ENCODE measurements at regions not wholly inside any gene's neighbourhood (a gene's known extent, or its start where the extent isn't known, plus 50 kb on each side); places are given as distances from the start of the nearest gene placed in this dataset.

DNA sequence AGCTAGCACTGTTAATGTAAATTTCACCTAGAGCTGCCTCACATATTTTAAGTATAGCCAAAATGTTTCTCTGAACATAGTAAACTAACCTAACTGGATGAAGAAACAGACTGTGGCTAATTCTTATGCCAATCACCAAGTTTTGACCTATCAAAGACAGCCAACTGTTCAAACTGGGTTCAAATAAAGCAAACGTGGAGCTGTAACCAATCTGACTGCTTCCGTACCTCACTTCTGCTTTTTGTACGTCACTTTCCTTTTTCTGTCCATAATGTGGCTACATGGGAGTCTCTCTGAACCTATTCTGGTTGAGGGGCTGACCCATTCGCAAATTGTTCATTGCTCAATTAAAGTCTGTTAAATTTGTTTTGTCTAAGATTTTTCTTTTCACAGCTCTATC, 66.3 kb upstream of the ETV1 start:
- Histone ChIP-seq H3K4me3 (ENCODE audit: low read length) (no peak overlapping the region), H3K9me3 (ENCODE audit: low read length) (no peaks in the 10 kb centered on the region), H3K4me2 (ENCODE audit: low read depth, low read length, poor library complexity, severe bottlenecking) (no peak overlapping the region), H3K9ac (ENCODE audit: low read length) (no peak overlapping the region), H2AFZ (ENCODE audit: low read length) (peak overlapping the region; percentile 79; the same call in 1 of the 2 replicates), H3K27ac (ENCODE audit: low read length) (no peak overlapping the region), H3K4me1 (ENCODE audit: low read length) (no peaks in the 10 kb centered on the region), H4K20me1 (ENCODE audit: insufficient read depth, low read depth, low read length) (no peaks in the 10 kb centered on the region), H3K79me2 (ENCODE audit: low read length) (no peaks in the 10 kb centered on the region), H3K36me3 (ENCODE audit: insufficient read depth, low read length) (no peaks in the 10 kb centered on the region), H3K27me3 (ENCODE audit: low read length) (no peaks in the 10 kb centered on the region), H3K9me2 (replicated peaks; ENCODE audit: insufficient read depth, low read length) (no peaks in the 10 kb centered on the region)
- DNase-seq, result no peak

DNA sequence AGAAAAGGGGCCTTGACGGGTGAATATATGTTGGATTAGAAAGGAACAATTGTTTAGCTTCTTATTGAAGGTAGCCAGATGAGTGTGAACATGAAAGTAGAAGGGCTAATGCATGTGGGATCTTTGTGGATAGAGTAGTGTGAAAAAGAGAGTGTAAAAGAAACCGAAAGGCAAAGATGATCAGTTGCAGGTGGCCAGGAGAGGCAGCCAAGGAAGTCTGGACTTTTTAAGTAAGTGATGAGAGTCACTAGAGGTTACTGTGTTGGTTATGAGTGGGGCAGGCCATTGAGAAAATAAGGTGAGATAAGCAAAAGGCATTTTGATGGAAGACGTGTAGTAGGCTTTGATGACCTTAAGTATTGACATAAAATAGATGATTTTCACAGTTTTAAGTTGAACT, 64.7 kb upstream of the ETV1 start:
- Histone ChIP-seq H4K20me1 (ENCODE audit: insufficient read depth, low read depth, low read length) (no peaks in the 10 kb centered on the region), H3K4me3 (ENCODE audit: low read length) (no peak overlapping the region), H3K36me3 (ENCODE audit: insufficient read depth, low read length) (no peaks in the 10 kb centered on the region), H3K9me2 (replicated peaks; ENCODE audit: insufficient read depth, low read length) (no peaks in the 10 kb centered on the region), H3K79me2 (ENCODE audit: low read length) (no peaks in the 10 kb centered on the region), H3K27me3 (ENCODE audit: low read length) (no peaks in the 10 kb centered on the region), H2AFZ (ENCODE audit: low read length) (no peak overlapping the region), H3K4me1 (ENCODE audit: low read length) (no peaks in the 10 kb centered on the region), H3K9me3 (ENCODE audit: low read length) (no peaks in the 10 kb centered on the region), H3K9ac (ENCODE audit: low read length) (no peak overlapping the region), H3K27ac (ENCODE audit: low read length) (no peak overlapping the region), H3K4me2 (ENCODE audit: low read depth, low read length, poor library complexity, severe bottlenecking) (no peak overlapping the region)
- no peak for DNase-seq

DNA sequence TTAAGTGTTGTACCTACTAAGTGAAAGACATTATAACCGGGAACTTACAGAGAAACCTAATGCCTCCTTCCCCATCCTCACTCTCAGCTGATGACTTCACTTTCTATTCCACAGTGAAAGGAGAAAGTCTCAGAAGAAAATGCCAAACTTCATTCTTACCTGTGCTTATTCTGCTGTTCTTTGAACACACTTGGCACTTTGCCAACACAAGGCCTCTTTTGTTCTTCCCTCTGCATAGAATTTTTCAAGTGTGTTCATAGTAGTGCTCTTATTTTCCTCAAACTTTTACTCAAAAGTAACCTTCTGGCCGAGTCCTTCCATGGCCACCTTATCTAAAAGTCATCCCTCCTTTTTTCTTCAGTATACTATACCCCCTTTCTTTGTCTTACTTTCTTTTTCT, 59.4 kb upstream of the ETV1 start:
- Histone ChIP-seq H3K27ac (ENCODE audit: low read length) (no peak overlapping the region), H3K4me1 (ENCODE audit: low read length) (no peaks in the 10 kb centered on the region), H2AFZ (ENCODE audit: low read length) (no peak overlapping the region), H3K36me3 (ENCODE audit: insufficient read depth, low read length) (no peaks in the 10 kb centered on the region), H3K9me3 (ENCODE audit: low read length) (no peaks in the 10 kb centered on the region), H4K20me1 (ENCODE audit: insufficient read depth, low read depth, low read length) (no peaks in the 10 kb centered on the region), H3K9ac (ENCODE audit: low read length) (no peak overlapping the region), H3K9me2 (replicated peaks; ENCODE audit: insufficient read depth, low read length) (0 out of 2 replicates have a peak, but pooled peaks cover 3% of the 10 kb centered on the region), H3K27me3 (ENCODE audit: low read length) (no peaks in the 10 kb centered on the region), H3K4me3 (ENCODE audit: low read length) (no peak overlapping the region), H3K4me2 (ENCODE audit: low read depth, low read length, poor library complexity, severe bottlenecking) (no peak overlapping the region), H3K79me2 (ENCODE audit: low read length) (no peaks in the 10 kb centered on the region)
- DNase-seq, result no peak

DNA sequence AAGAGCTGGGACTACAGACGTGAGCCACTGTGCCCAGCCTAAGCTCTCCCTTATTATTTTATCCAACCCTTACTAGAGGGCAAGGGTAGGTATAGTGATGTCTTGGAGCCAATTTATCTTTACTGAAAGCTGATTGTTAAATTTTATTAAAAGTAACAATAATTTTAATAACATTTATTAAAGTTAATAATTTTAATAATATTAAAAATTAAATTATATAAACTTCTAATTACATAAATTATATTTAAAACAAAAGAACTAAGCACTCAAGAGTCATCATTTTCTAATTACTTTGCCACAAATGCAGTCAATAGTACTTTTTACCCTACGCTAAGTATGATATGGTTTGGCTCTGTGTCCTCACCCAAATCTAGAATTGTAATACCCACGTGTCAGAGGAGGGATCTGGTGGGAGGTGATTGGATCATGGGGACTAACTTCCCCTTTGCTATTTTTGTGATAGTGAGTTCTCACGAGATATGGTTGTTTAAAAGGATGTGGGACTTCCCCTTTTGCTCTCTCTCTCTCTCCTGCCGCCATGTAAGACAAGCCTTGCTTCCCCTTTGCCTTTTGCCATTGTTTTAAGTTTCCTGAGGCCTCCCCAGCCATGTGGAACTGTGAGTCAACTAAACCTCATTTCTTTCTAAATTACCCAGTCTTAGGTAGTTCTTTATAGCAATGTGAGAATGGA, 58.4 kb upstream of the ETV1 start:
- Histone ChIP-seq H3K4me1 (ENCODE audit: low read length) (no peaks in the 10 kb centered on the region), H3K79me2 (ENCODE audit: low read length) (no peaks in the 10 kb centered on the region), H3K27ac (ENCODE audit: low read length) (no peak overlapping the region), H3K4me2 (ENCODE audit: low read depth, low read length, poor library complexity, severe bottlenecking) (no peak overlapping the region), H3K9ac (ENCODE audit: low read length) (no peak overlapping the region), H3K4me3 (ENCODE audit: low read length) (no peak overlapping the region), H3K36me3 (ENCODE audit: insufficient read depth, low read length) (no peaks in the 10 kb centered on the region), H3K9me2 (replicated peaks; ENCODE audit: insufficient read depth, low read length) (0 out of 2 replicates have a peak, but pooled peaks cover 3% of the 10 kb centered on the region), H4K20me1 (ENCODE audit: insufficient read depth, low read depth, low read length) (no peaks in the 10 kb centered on the region), H3K9me3 (ENCODE audit: low read length) (no peaks in the 10 kb centered on the region), H2AFZ (ENCODE audit: low read length) (no peak overlapping the region), H3K27me3 (ENCODE audit: low read length) (no peaks in the 10 kb centered on the region)
- DNase-seq, result peak; percentile 64

DNA sequence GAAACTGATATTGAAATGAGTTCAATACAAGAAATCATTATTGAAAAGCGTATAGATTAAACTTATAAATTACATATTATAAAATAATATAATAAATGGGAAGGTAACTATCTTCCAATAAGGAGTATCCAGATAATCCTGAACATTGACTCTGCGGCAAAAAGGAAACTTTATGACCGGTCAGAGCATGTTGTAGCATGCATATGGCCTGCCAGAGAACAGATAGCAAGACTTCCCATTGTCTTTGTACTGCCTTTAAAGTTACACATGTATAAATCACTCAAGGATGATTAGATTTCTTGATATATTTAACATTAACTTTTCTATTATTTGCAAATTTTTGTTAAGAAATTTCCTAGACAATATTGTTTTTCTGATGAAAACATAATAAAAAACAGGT, 56.2 kb upstream of the ETV1 start:
- Histone ChIP-seq H3K9me3 (ENCODE audit: low read length) (no peaks in the 10 kb centered on the region), H3K27ac (ENCODE audit: low read length) (no peak overlapping the region), H2AFZ (ENCODE audit: low read length) (no peak overlapping the region), H3K27me3 (ENCODE audit: low read length) (no peaks in the 10 kb centered on the region), H3K4me3 (ENCODE audit: low read length) (no peak overlapping the region), H3K4me1 (ENCODE audit: low read length) (no peaks in the 10 kb centered on the region), H3K36me3 (ENCODE audit: insufficient read depth, low read length) (no peaks in the 10 kb centered on the region), H3K79me2 (ENCODE audit: low read length) (no peaks in the 10 kb centered on the region), H4K20me1 (ENCODE audit: insufficient read depth, low read depth, low read length) (no peaks in the 10 kb centered on the region), H3K9me2 (replicated peaks; ENCODE audit: insufficient read depth, low read length) (0 out of 2 replicates have a peak, but pooled peaks cover 3% of the 10 kb centered on the region), H3K4me2 (ENCODE audit: low read depth, low read length, poor library complexity, severe bottlenecking) (no peak overlapping the region), H3K9ac (ENCODE audit: low read length) (no peak overlapping the region)
- DNase-seq, result no peak

DNA sequence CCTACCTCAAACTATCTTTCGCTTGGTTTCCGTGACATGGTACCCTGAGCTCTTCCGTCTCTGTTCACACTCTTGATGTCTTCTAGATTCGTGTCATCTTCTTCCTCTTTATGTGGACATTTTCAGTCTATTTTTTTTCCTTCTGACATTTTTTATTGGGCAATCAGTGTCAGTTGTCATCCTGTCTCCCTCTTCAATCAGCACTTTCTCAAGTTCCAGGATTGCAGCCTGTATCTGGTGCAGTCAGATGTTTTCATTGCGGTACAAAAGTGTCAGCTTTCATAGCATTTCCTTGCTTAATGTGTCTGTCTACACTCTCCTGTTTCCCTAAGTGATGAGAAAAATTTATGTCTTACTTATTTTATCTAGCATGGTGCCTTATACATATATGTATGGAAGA, 51.1 kb upstream of the ETV1 start:
- Histone ChIP-seq H3K9me3 (ENCODE audit: low read length) (no peaks in the 10 kb centered on the region), H3K4me3 (ENCODE audit: low read length) (no peak overlapping the region), H3K9me2 (replicated peaks; ENCODE audit: insufficient read depth, low read length) (no peaks in the 10 kb centered on the region), H3K9ac (ENCODE audit: low read length) (no peak overlapping the region), H4K20me1 (ENCODE audit: insufficient read depth, low read depth, low read length) (no peaks in the 10 kb centered on the region), H3K27ac (ENCODE audit: low read length) (no peak overlapping the region), H2AFZ (ENCODE audit: low read length) (no peak overlapping the region), H3K79me2 (ENCODE audit: low read length) (no peaks in the 10 kb centered on the region), H3K4me1 (ENCODE audit: low read length) (no peaks in the 10 kb centered on the region), H3K27me3 (ENCODE audit: low read length) (no peaks in the 10 kb centered on the region), H3K4me2 (ENCODE audit: low read depth, low read length, poor library complexity, severe bottlenecking) (no peak overlapping the region), H3K36me3 (ENCODE audit: insufficient read depth, low read length) (no peaks in the 10 kb centered on the region)
- no peak for DNase-seq
